HCT116 (cell line): ENCODE measurements at regions not wholly inside any gene's neighbourhood (a gene's known extent, or its start where the extent isn't known, plus 50 kb on each side); places are given as distances from the start of the nearest gene placed in this dataset.

Source experiments
- ATAC-seq: fragments of 200-7000 bp; cut with Tn5 transposase; 2 replicates; pipeline ENCODE4 v1.9.1; 2020; ENCODE audit warnings: mild to moderate bottlenecking, moderate library complexity
- BruUV-seq: library from RNA; stranded (reverse); fragments of 400-500 nt; replicated peaks from 2 replicates; lab custom pipeline; 2021; lab: Mats Ljungman, UMichigan
- CTCF ChIA-PET: fragments of 300-600 bp; sonication (Branson Sonifier 250); formaldehyde crosslinking; loops from one replicate; lab custom pipeline; 2021; ENCODE audit warnings: antibody characterized with exemption; lab: Charles Lee
- POLR2A ChIA-PET: fragments of 300-600, 350-600 bp; sonication (Branson Sonifier 250); formaldehyde crosslinking; loops from one replicate; lab custom pipeline; 2021; ENCODE audit warnings: antibody characterized with exemption; lab: Charles Lee
- RAD21 ChIA-PET, 2 experiments: fragments of 300-600 bp; sonication (Branson Sonifier 250); formaldehyde crosslinking; loops; one replicate each; lab custom pipeline; 2023; ENCODE audit warnings: low total read pairs in 2 of 2; ENCODE audit not compliant: uncharacterized antibody in 2 of 2, unreplicated experiment in 2 of 2, low non-redundant PET in 1 of 2; lab: Charles Lee
- DNase-seq: peaks from one replicate; pipeline ENCODE4 v3.0.0-alpha.2; 2010; ENCODE audit warnings: low read depth, low spot score
- H2AFZ ChIP-seq: fragments of 200-600 bp; shearing (Covaris generic), sonication (generic); 2 replicates; pipeline ENCODE4 v1.6.1; 2017; ENCODE audit warnings: low read depth, mixed run types, mixed read lengths, antibody characterized with exemption, low read length; ENCODE audit not compliant: poor library complexity, severe bottlenecking
- H3K27ac ChIP-seq: 2 replicates; pipeline ENCODE4 v1.5.1; 2012; ENCODE audit warnings: low read depth, low read length
- H3K27me3 ChIP-seq: fragments of 200-600 bp; sonication (generic); 2 replicates; pipeline ENCODE4 v1.6.1; 2016; ENCODE audit warnings: mixed run types, low read length, mixed read lengths; ENCODE audit not compliant: insufficient read depth
- H3K36me3 ChIP-seq, 2 experiments: fragments of 200-500 bp in 1 of 2; fragments of 200-600 bp in 1 of 2; sonication (Bioruptor generic) in 1 of 2; sonication (generic) in 1 of 2; 2 replicates each; pipeline versions ENCODE4 v1.5.1 to v1.6.1; 2014 to 2016; ENCODE audit warnings: low read length in 2 of 2, inconsistent platforms in 1 of 2, mixed read lengths in 1 of 2, mixed run types in 1 of 2; ENCODE audit not compliant: insufficient read depth in 2 of 2, control insufficient read depth in 1 of 2
- H3K4me1 ChIP-seq, 2 experiments: fragments of 200-600 bp in 1 of 2; sonication (generic) in 1 of 2; 2 replicates each; pipeline versions ENCODE4 v1.5.1 to v1.6.1; 2012 to 2017; ENCODE audit warnings: low read length in 2 of 2, inconsistent platforms in 1 of 2, mild to moderate bottlenecking in 1 of 2, mixed read lengths in 1 of 2, mixed run types in 1 of 2, moderate library complexity in 1 of 2; ENCODE audit not compliant: insufficient read depth in 2 of 2, control insufficient read depth in 1 of 2
- H3K4me2 ChIP-seq: fragments of 200-600 bp; sonication (generic); 2 replicates; pipeline ENCODE4 v1.6.1; 2017; ENCODE audit warnings: mixed run types, low read length, mixed read lengths
- H3K4me3 ChIP-seq, 2 experiments: fragments of 200-600 bp in 1 of 2; sonication (generic) in 1 of 2; replicated peaks in 1 of 2; 2 replicates each; pipeline ENCODE4 v1.5.1; 2011 to 2016; ENCODE audit warnings: low read length in 2 of 2, control low read depth in 1 of 2, low read depth in 1 of 2, mild to moderate bottlenecking in 1 of 2, mixed read lengths in 1 of 2, mixed run types in 1 of 2
- H3K79me2 ChIP-seq: fragments of 200-600 bp; sonication (generic); 2 replicates; pipeline ENCODE4 v1.6.1; 2017; ENCODE audit warnings: mild to moderate bottlenecking, mixed run types, low read length, moderate library complexity, mixed read lengths; ENCODE audit not compliant: insufficient read depth
- H3K9ac ChIP-seq: fragments of 200-600 bp; sonication (generic); 2 replicates; pipeline ENCODE4 v1.6.1; 2016; ENCODE audit warnings: low read length, mixed read lengths
- H3K9me2 ChIP-seq: fragments of 200-600 bp; sonication (generic), shearing (Covaris generic); 2 replicates; pipeline ENCODE4 v1.6.1; 2017; ENCODE audit warnings: mixed run types, mild to moderate bottlenecking, moderate library complexity; ENCODE audit not compliant: insufficient read depth
- H3K9me3 ChIP-seq, 2 experiments: fragments of 200-500 bp in 1 of 2; fragments of 200-600 bp in 1 of 2; sonication (Bioruptor generic) in 1 of 2; sonication (generic) in 1 of 2; 2 replicates each; pipeline ENCODE4 v1.6.1; 2014 to 2017; ENCODE audit warnings: low read length in 2 of 2, mixed read lengths in 2 of 2, inconsistent platforms in 1 of 2, low read depth in 1 of 2, mild to moderate bottlenecking in 1 of 2, mixed run types in 1 of 2, moderate library complexity in 1 of 2; ENCODE audit not compliant: control insufficient read depth in 1 of 2, insufficient read depth in 1 of 2
- H4K20me1 ChIP-seq: fragments of 200-600 bp; sonication (generic), shearing (Covaris generic); 2 replicates; pipeline ENCODE4 v1.6.1; 2017; ENCODE audit warnings: mixed run types, mild to moderate bottlenecking, moderate library complexity; ENCODE audit not compliant: insufficient read depth
- CBX3 ChIP-seq: IDR thresholded peaks from 2 replicates; pipeline ENCODE4 v1.6.1; 2012; ENCODE audit warnings: low read depth
- EGR1 ChIP-seq: IDR thresholded peaks from 2 replicates; pipeline ENCODE4 v1.6.1; 2012; ENCODE audit warnings: low read depth
- ELF1 ChIP-seq: IDR thresholded peaks from 2 replicates; pipeline ENCODE4 v1.6.1; 2012; ENCODE audit warnings: low read depth, borderline replicate concordance
- EZH2 ChIP-seq: fragments of 200-600 bp; sonication (generic); IDR thresholded peaks from 2 replicates; pipeline ENCODE4 v1.6.1; 2017; ENCODE audit warnings: antibody characterized with exemption, mixed run types
- FOSL1 ChIP-seq: IDR thresholded peaks from 2 replicates; pipeline ENCODE4 v1.6.1; 2012; ENCODE audit warnings: low read depth
- JUND ChIP-seq: IDR thresholded peaks from 2 replicates; pipeline ENCODE4 v1.6.1; 2012
- POLR2AphosphoS5 ChIP-seq: IDR thresholded peaks from 2 replicates; pipeline ENCODE4 v1.6.1; 2011; ENCODE audit warnings: mild to moderate bottlenecking, low read depth, low read length, moderate library complexity
- SP1 ChIP-seq: IDR thresholded peaks from 2 replicates; pipeline ENCODE4 v1.6.1; 2012; ENCODE audit warnings: low read depth
- TCF7L2 ChIP-seq: IDR thresholded peaks from 2 replicates; pipeline ENCODE4 v1.7.0; 2011; ENCODE audit warnings: borderline replicate concordance, inconsistent platforms; ENCODE audit not compliant: insufficient read depth, insufficient read length; ENCODE audit errors: extremely low read depth
- YY1 ChIP-seq: IDR thresholded peaks from 2 replicates; pipeline ENCODE4 v1.6.1; 2011; ENCODE audit warnings: low read length, low read depth, moderate library complexity, mild to moderate bottlenecking; ENCODE audit not compliant: insufficient replicate concordance; ENCODE audit errors: extremely low read depth
- ZFX ChIP-seq: fragments of 450-650 bp; IDR thresholded peaks from 2 replicates; pipeline ENCODE4 v1.6.1; 2017
- intact Hi-C: fragments of 100-400 bp; cut with micrococcal nuclease; formaldehyde crosslinking; loops from 2 replicates; pipeline ENCODE4 v1.10.0; 2022
- TF ChIP-seq, protein P1 (sequence below): IDR thresholded peaks from 2 replicates; pipeline ENCODE4 v1.6.1; 2012
- TF ChIP-seq, protein P2 (sequence below): IDR thresholded peaks from 2 replicates; pipeline ENCODE4 v1.6.1; 2011; ENCODE audit warnings: mild to moderate bottlenecking, low read length, moderate library complexity; ENCODE audit not compliant: insufficient replicate concordance; ENCODE audit errors: extremely low read depth
- TF ChIP-seq, protein P3 (sequence below), 3 experiments: fragments of 200-600 bp in 1 of 3; sonication (generic) in 1 of 3; IDR thresholded peaks in 2 of 3; conservative IDR thresholded peaks in 1 of 3; 2 replicates each; pipeline ENCODE4 v1.5.1; 2012 to 2017; ENCODE audit warnings: low read depth in 2 of 3, low read length in 2 of 3, antibody characterized with exemption in 1 of 3, borderline replicate concordance in 1 of 3, control low read depth in 1 of 3, mild to moderate bottlenecking in 1 of 3, mixed read lengths in 1 of 3, mixed run types in 1 of 3, moderate library complexity in 1 of 3; ENCODE audit not compliant: insufficient read depth in 1 of 3
- TF ChIP-seq, protein P4 (sequence below): IDR thresholded peaks from 2 replicates; pipeline ENCODE4 v1.6.1; 2012; ENCODE audit warnings: low read depth

DNA sequence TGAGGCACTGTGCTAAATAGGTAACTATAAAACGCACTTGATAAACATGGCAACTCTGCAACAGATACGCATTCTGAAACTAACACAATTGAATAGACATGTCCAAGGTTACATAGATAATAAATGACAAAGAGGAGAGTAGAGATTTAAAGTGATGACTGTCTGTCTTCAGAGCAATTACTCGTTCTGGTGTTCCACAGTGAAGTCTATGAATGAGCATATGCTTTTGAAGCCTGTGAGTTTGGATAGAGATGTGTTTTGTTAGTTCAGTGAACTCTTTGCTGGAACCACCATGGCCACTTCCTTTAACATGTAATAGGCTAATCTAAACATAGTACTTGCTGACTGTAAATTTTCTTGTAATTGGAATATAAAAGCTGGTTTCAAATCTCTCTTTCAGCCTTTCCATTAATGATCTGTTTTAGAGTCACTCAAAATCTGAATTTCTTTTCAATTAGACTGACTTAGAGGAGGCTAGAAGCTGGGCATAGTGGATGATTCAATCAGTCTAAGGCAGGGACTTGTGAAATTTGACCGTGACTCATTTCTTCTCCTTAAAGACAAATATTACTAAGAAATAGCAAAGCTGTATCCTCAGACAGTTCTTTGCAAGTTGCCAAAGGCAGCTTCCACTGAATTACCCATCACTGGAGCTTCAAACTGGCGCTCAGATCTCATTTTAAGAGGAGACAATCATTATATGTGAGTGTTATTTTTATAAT lies 1130.1 kb upstream of the CELF4 start:
- TF ChIP-seq ELF1 (no peak), ZFX (no peak), FOSL1 (no peak), TCF7L2 (no peak), POLR2AphosphoS5 (no peak), EGR1 (no peak), JUND (no peak), CBX3 (no peak), SP1 (no peak), YY1 (no peak), EZH2 (no peak)
- TF ChIP-seq, protein P1, sequence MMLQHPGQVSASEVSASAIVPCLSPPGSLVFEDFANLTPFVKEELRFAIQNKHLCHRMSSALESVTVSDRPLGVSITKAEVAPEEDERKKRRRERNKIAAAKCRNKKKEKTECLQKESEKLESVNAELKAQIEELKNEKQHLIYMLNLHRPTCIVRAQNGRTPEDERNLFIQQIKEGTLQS = no peak
- TF ChIP-seq, protein P2, sequence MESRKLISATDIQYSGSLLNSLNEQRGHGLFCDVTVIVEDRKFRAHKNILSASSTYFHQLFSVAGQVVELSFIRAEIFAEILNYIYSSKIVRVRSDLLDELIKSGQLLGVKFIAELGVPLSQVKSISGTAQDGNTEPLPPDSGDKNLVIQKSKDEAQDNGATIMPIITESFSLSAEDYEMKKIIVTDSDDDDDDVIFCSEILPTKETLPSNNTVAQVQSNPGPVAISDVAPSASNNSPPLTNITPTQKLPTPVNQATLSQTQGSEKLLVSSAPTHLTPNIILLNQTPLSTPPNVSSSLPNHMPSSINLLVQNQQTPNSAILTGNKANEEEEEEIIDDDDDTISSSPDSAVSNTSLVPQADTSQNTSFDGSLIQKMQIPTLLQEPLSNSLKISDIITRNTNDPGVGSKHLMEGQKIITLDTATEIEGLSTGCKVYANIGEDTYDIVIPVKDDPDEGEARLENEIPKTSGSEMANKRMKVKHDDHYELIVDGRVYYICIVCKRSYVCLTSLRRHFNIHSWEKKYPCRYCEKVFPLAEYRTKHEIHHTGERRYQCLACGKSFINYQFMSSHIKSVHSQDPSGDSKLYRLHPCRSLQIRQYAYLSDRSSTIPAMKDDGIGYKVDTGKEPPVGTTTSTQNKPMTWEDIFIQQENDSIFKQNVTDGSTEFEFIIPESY = no peak
- TF ChIP-seq, protein P3, sequence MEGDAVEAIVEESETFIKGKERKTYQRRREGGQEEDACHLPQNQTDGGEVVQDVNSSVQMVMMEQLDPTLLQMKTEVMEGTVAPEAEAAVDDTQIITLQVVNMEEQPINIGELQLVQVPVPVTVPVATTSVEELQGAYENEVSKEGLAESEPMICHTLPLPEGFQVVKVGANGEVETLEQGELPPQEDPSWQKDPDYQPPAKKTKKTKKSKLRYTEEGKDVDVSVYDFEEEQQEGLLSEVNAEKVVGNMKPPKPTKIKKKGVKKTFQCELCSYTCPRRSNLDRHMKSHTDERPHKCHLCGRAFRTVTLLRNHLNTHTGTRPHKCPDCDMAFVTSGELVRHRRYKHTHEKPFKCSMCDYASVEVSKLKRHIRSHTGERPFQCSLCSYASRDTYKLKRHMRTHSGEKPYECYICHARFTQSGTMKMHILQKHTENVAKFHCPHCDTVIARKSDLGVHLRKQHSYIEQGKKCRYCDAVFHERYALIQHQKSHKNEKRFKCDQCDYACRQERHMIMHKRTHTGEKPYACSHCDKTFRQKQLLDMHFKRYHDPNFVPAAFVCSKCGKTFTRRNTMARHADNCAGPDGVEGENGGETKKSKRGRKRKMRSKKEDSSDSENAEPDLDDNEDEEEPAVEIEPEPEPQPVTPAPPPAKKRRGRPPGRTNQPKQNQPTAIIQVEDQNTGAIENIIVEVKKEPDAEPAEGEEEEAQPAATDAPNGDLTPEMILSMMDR (IDR thresholded peaks at IDR 0.05 in 2 of 3, conservative IDR thresholded peaks at IDR 0.05 in 1 of 3; ENCODE audit: borderline replicate concordance in 1 of 3, insufficient read depth in 1 of 3, low read depth in 2 of 3, low read length in 2 of 3) = no peak
- TF ChIP-seq, protein P4, sequence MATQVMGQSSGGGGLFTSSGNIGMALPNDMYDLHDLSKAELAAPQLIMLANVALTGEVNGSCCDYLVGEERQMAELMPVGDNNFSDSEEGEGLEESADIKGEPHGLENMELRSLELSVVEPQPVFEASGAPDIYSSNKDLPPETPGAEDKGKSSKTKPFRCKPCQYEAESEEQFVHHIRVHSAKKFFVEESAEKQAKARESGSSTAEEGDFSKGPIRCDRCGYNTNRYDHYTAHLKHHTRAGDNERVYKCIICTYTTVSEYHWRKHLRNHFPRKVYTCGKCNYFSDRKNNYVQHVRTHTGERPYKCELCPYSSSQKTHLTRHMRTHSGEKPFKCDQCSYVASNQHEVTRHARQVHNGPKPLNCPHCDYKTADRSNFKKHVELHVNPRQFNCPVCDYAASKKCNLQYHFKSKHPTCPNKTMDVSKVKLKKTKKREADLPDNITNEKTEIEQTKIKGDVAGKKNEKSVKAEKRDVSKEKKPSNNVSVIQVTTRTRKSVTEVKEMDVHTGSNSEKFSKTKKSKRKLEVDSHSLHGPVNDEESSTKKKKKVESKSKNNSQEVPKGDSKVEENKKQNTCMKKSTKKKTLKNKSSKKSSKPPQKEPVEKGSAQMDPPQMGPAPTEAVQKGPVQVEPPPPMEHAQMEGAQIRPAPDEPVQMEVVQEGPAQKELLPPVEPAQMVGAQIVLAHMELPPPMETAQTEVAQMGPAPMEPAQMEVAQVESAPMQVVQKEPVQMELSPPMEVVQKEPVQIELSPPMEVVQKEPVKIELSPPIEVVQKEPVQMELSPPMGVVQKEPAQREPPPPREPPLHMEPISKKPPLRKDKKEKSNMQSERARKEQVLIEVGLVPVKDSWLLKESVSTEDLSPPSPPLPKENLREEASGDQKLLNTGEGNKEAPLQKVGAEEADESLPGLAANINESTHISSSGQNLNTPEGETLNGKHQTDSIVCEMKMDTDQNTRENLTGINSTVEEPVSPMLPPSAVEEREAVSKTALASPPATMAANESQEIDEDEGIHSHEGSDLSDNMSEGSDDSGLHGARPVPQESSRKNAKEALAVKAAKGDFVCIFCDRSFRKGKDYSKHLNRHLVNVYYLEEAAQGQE = no peak
- no peaks in the 10 kb centered on the region for H3K36me3 ChIP-seq
- H3K9ac ChIP-seq = no peak overlapping the region
- ChIA-PET POLR2A (no interaction called here), CTCF (no interaction called here), RAD21 (no interaction called here)
- DNase-seq (no peak), ATAC-seq (no peak)
- no peaks in the 10 kb centered on the region for H4K20me1 ChIP-seq
- no peak overlapping the region for H3K4me2 ChIP-seq
- H3K79me2 ChIP-seq = no peaks in the 10 kb centered on the region
- BruUV-seq = no TSS peak
- no peaks in the 10 kb centered on the region for H3K4me1 ChIP-seq
- H3K27ac ChIP-seq = no peak overlapping the region
- intact Hi-C loops = no loop called here
- 0 out of 2 replicates have a peak, but pooled peaks cover 2% of the 10 kb centered on the region for H3K27me3 ChIP-seq
- no peak overlapping the region for H2AFZ ChIP-seq
- no peaks in the 10 kb centered on the region for H3K9me2 ChIP-seq
- no peak overlapping the region for H3K4me3 ChIP-seq
- peaks cover 0 to 3% of the 10 kb centered on the region in 2 experiments; a peak in 1 of 4 replicates for H3K9me3 ChIP-seq
